Muscle layer of duodenum (tissue), 2 donors: ENCODE measurements at regions not wholly inside any gene's neighbourhood (a gene's known extent, or its start where the extent isn't known, plus 50 kb on each side); places are given as distances from the start of the nearest gene placed in this dataset.

ENCODE experiments used
- H3K27ac ChIP-seq: one replicate; pipeline ENCODE4 v1.7.0; 2013; ENCODE audit warnings: mild to moderate bottlenecking, low read length
- H3K27me3 ChIP-seq: one replicate; pipeline ENCODE4 v1.7.0; 2013; ENCODE audit warnings: low read depth, mild to moderate bottlenecking, control low read depth, low read length
- H3K36me3 ChIP-seq, 2 donors: one replicate each; pipeline ENCODE4 v1.7.0; 2013; ENCODE audit warnings: low read length in 2 of 2, control low read depth in 1 of 2, mild to moderate bottlenecking in 1 of 2; ENCODE audit not compliant: insufficient read depth in 2 of 2, control insufficient read depth in 1 of 2
- H3K4me1 ChIP-seq, 2 donors: one replicate each; pipeline ENCODE4 v1.7.0; 2013; ENCODE audit warnings: low read length in 2 of 2, mild to moderate bottlenecking in 2 of 2, control low read depth in 1 of 2, moderate library complexity in 1 of 2; ENCODE audit not compliant: insufficient read depth in 2 of 2, control insufficient read depth in 1 of 2
- H3K4me3 ChIP-seq, 2 donors: one replicate each; pipeline ENCODE4 v1.7.0; 2013; ENCODE audit warnings: low read length in 2 of 2, low read depth in 1 of 2, mild to moderate bottlenecking in 1 of 2
- H3K9me3 ChIP-seq, 2 donors: one replicate each; pipeline ENCODE4 v1.7.0; 2013; ENCODE audit warnings: low read length in 2 of 2, control low read depth in 1 of 2, mild to moderate bottlenecking in 1 of 2; ENCODE audit not compliant: control insufficient read depth in 1 of 2
- donor health status: healthy.

- Histone ChIP-seq H3K4me1 (peaks cover 0 to 12% of the 10 kb centered on the region in 2 donors), H3K4me3 (no peak overlapping the region), H3K36me3 (no peaks in the 10 kb centered on the region), H3K27ac (no peak overlapping the region), H3K27me3 (no peaks in the 10 kb centered on the region), H3K9me3 (peaks cover 0 to 6% of the 10 kb centered on the region in 2 donors)
These were observed 127.8 kb upstream of the CDH5 start for GRCh38 chr16:66238696-66239095.

- H3K27ac ChIP-seq = no peak overlapping the region
- no peaks in the 10 kb centered on the region for H3K27me3 ChIP-seq
- H3K36me3 ChIP-seq = no peaks in the 10 kb centered on the region
- peaks cover 0 to 12% of the 10 kb centered on the region in 2 donors for H3K4me1 ChIP-seq
- no peak overlapping the region for H3K4me3 ChIP-seq
- peaks cover 0 to 6% of the 10 kb centered on the region in 2 donors for H3K9me3 ChIP-seq
These were observed 130.2 kb upstream of the CDH5 start for GRCh38 chr16:66236301-66236700.

- Histone ChIP-seq H3K9me3 (no peaks in the 10 kb centered on the region), H3K4me3 (no peak overlapping the region), H3K27ac (no peak overlapping the region), H3K36me3 (no peaks in the 10 kb centered on the region), H3K27me3 (no peaks in the 10 kb centered on the region), H3K4me1 (peaks cover 0 to 4% of the 10 kb centered on the region in 2 donors)
These were observed 134.9 kb upstream of the CDH5 start for GRCh38 chr16:66231452-66232160.

DNA sequence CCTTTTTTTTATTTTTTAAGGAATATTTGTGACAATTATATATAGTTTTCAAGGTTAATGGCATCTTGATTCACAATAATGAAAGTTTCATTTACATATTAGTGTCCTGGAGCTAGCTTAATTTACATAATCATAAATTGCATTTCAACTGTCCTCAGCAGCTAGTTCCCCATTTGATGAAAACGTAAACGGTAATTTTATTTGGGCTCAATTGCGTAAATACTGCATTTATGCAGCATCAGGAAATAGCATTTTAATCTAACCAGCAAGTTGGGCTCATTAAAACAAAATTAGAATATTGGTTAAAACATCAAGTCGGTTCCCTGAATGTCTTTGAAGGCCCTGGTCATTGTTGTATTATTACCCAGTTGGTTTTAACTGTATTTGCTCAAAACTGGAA, 136.8 kb upstream of the CDH5 start:
- peaks cover 0 to 4% of the 10 kb centered on the region in 2 donors for H3K4me1 ChIP-seq
- H3K27ac ChIP-seq = no peak overlapping the region
- no peaks in the 10 kb centered on the region for H3K36me3 ChIP-seq
- no peak overlapping the region for H3K4me3 ChIP-seq
- H3K27me3 ChIP-seq = no peaks in the 10 kb centered on the region
- no peaks in the 10 kb centered on the region for H3K9me3 ChIP-seq

GRCh38 chr16:66228792-66229191, 137.7 kb upstream of the CDH5 start:
- H3K36me3 ChIP-seq = no peaks in the 10 kb centered on the region
- peaks cover 0 to 4% of the 10 kb centered on the region in 2 donors for H3K4me1 ChIP-seq
- H3K4me3 ChIP-seq = no peak overlapping the region
- H3K27ac ChIP-seq = no peak overlapping the region
- no peaks in the 10 kb centered on the region for H3K27me3 ChIP-seq
- no peaks in the 10 kb centered on the region for H3K9me3 ChIP-seq

GRCh38 chr16:66227766-66228530, 138.5 kb upstream of the CDH5 start:
- no peaks in the 10 kb centered on the region for H3K27me3 ChIP-seq
- H3K4me1 ChIP-seq = peaks cover 2 to 4% of the 10 kb centered on the region in 2 donors
- no peaks in the 10 kb centered on the region for H3K36me3 ChIP-seq
- no peaks in the 10 kb centered on the region for H3K9me3 ChIP-seq
- no peak overlapping the region for H3K4me3 ChIP-seq
- no peak overlapping the region for H3K27ac ChIP-seq

- Histone ChIP-seq H3K9me3 (no peaks in the 10 kb centered on the region), H3K4me1 (peaks cover 3 to 4% of the 10 kb centered on the region in 2 donors), H3K27me3 (no peaks in the 10 kb centered on the region), H3K36me3 (no peaks in the 10 kb centered on the region), H3K27ac (no peak overlapping the region), H3K4me3 (no peak overlapping the region)
These were observed 139.7 kb upstream of the CDH5 start for GRCh38 chr16:66226762-66227161.

DNA sequence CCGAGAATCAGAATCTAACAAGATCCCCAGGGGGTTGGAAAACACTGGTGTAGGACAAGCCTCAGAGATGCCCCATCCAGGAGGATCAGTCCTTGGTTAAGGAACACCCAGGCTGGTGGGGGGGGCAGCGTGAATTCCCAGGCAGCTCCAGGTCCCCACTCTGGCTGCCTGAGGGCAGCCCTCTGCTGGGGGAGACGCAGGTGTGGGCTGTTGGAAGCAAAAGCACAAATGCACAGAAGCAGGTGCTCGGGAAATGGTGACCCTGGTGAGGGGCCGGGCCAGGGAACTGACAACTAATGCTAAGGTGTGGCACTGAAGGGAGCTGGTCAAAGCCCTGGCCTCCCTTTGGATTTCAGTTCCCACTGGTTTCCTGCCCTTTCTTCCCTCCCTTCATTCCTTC, 140.8 kb upstream of the CDH5 start:
- no peaks in the 10 kb centered on the region for H3K9me3 ChIP-seq
- H3K4me1 ChIP-seq = peaks cover 3 to 4% of the 10 kb centered on the region in 2 donors
- H3K4me3 ChIP-seq = no peak overlapping the region
- no peaks in the 10 kb centered on the region for H3K36me3 ChIP-seq
- H3K27ac ChIP-seq = no peak overlapping the region
- H3K27me3 ChIP-seq = no peaks in the 10 kb centered on the region

DNA sequence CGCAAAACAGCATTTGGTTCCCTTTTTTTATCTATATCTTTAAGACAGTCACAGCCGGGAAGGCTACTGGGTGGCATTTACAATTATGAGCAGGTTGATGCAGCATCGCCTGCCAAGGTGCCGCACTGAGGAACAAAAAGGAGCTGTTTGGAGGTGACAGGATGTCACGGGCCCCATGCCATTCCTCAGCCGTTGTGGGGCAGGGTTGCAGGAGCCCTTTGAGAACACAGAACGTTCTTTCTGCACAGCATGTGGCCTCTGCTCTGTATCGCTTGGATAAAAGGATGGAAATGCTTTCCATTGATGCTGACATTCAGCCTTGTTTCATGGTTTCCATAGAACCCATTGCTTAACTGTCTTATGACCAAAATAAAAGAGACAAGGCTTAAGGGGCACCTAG, 141.9 kb upstream of the CDH5 start:
- Histone ChIP-seq H3K27me3 (no peaks in the 10 kb centered on the region), H3K27ac (no peak overlapping the region)

DNA sequence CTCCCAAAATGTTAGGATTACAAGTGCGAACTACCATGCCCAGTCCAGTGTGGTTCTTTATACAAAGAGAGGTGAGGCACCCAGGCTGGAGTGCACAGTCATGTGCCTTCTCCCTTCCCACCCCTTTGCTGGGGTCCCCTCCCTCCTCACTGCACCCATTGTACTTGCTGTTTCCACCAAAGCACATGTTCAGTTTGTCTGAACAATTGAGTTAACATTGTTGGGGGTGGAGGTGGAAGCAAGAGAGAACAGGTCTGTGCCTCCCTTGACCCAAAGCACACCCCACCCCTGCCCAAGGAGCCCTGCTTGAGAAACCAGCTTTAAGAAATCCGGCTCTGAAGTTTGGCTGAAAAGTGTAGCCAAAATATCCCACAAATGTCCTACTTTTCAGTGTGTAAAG, 142.3 kb upstream of the CDH5 start:
- H3K4me3 ChIP-seq = no peak overlapping the region
- no peaks in the 10 kb centered on the region for H3K27me3 ChIP-seq
- H3K27ac ChIP-seq = no peak overlapping the region
- no peaks in the 10 kb centered on the region for H3K36me3 ChIP-seq
- peaks cover 3 to 4% of the 10 kb centered on the region in 2 donors for H3K4me1 ChIP-seq
- H3K9me3 ChIP-seq = no peaks in the 10 kb centered on the region

More for the DNA sequence above, 141.9 kb upstream of the CDH5 start:
- Histone ChIP-seq H3K9me3 (no peaks in the 10 kb centered on the region), H3K36me3 (no peaks in the 10 kb centered on the region), H3K4me1 (peaks cover 3 to 4% of the 10 kb centered on the region in 2 donors), H3K4me3 (no peak overlapping the region)

DNA sequence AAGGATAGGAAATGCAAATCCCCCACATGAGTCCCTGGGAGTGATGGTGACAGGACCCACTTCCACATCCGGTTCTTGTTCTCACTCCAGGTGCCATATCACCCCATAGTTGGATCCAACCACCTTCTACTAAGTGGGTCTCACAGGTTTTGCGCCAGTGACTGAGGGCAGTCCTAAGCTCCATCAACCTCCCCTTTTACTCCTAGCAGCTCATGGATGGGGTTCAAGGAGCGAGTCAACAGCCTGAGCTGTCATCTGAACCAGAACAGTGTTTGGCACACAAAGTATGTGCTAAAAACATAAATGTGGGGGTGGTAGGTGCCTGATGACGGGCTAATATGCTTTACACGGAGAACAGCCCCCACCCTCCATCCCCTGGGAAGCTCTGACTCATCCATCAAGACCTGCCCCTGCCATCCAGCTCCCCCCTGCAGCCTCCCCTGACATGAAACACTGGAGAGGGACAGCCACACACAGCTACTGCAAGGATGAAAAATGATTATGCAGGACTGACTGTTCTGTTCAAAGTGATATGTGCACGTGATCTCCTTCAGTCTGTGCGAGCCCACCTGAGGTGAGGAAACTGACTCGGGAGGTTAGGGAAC, 143.2 kb upstream of the CDH5 start:
- H3K4me1 ChIP-seq = peaks cover under 1 to 3% of the 10 kb centered on the region in 2 donors
- no peaks in the 10 kb centered on the region for H3K36me3 ChIP-seq
- no peak overlapping the region for H3K4me3 ChIP-seq
- H3K9me3 ChIP-seq = no peaks in the 10 kb centered on the region
- H3K27me3 ChIP-seq = no peaks in the 10 kb centered on the region
- H3K27ac ChIP-seq = no peak overlapping the region
